AG20443 (cell line): ENCODE measurements at regions not wholly inside any gene's neighbourhood (a gene's known extent, or its start where the extent isn't known, plus 50 kb on each side); places are given as distances from the start of the nearest gene placed in this dataset.
A peak's percentile ranks its signal among the peaks of the same experiment; 100 is the strongest.
"Not testable (repeated sequence)": the region's sequence is repeated elsewhere in the genome, so short reads cannot be mapped to it uniquely, and the experiment has no call there.

Experiments
- DNase-seq: peaks from one replicate; pipeline ENCODE4 v3.0.0; 2012; ENCODE audit warnings: low spot score, mixed read lengths

GRCh38 chr16:64724339-64724738 lies 397.5 kb downstream of the CDH11 start:
- no peak for DNase-seq

- no peak for DNase-seq
Measured at GRCh38 chr16:64718486-64718885, 403.4 kb downstream of the CDH11 start.

- DNase-seq, result no peak
Measured at GRCh38 chr16:64717871-64718270, 404.0 kb downstream of the CDH11 start.

GRCh38 chr16:64715624-64716023 lies 406.2 kb downstream of the CDH11 start:
- no peak for DNase-seq

- DNase-seq, result no peak
Measured at GRCh38 chr16:64712026-64712425, 409.8 kb downstream of the CDH11 start.

GRCh38 chr16:64711596-64711995 lies 410.3 kb downstream of the CDH11 start:
- DNase-seq, result no peak

- peak; percentile 65 for DNase-seq
Measured at GRCh38 chr16:64711026-64711425, 410.8 kb downstream of the CDH11 start.

- no peak for DNase-seq
Measured at GRCh38 chr16:64705443-64705842, 416.4 kb downstream of the CDH11 start.

GRCh38 chr16:64704386-64704785 lies 417.5 kb downstream of the CDH11 start:
- DNase-seq, result no peak

GRCh38 chr16:64702415-64702814 lies 419.4 kb downstream of the CDH11 start:
- no peak for DNase-seq

- no peak for DNase-seq
Measured at GRCh38 chr16:64700628-64701027, 421.2 kb downstream of the CDH11 start.

- no peak for DNase-seq
Measured at GRCh38 chr16:64696866-64697265, 425.0 kb downstream of the CDH11 start.

- DNase-seq, result peak; percentile 18
Measured at GRCh38 chr16:64695684-64696083, 426.2 kb downstream of the CDH11 start.

- DNase-seq, result no peak
Measured at GRCh38 chr16:64693946-64694345, 427.9 kb downstream of the CDH11 start.

- no peak for DNase-seq
Measured at GRCh38 chr16:64687786-64688185, 434.1 kb downstream of the CDH11 start.

- DNase-seq, result no peak
Measured at GRCh38 chr16:64687123-64687522, 434.7 kb downstream of the CDH11 start.

GRCh38 chr16:64679976-64680690 lies 441.7 kb downstream of the CDH11 start:
- no peak for DNase-seq

GRCh38 chr16:64669573-64669972 lies 452.3 kb downstream of the CDH11 start:
- DNase-seq, result no peak

GRCh38 chr16:64667334-64667877 lies 454.5 kb downstream of the CDH11 start:
- DNase-seq, result no peak

- not testable (repeated sequence) for DNase-seq
Measured at GRCh38 chr16:64662312-64662711, 459.6 kb downstream of the CDH11 start.

- no peak for DNase-seq
Measured at GRCh38 chr16:64659866-64660265, 462.0 kb downstream of the CDH11 start.

- DNase-seq, result peak; percentile 20
Measured at GRCh38 chr16:64657316-64658011, 464.4 kb downstream of the CDH11 start.

- DNase-seq, result no peak
Measured at GRCh38 chr16:64656471-64656870, 465.4 kb downstream of the CDH11 start.
